Heart left ventricle (tissue), 13 donors: ENCODE measurements at regions not wholly inside any gene's neighbourhood (a gene's known extent, or its start where the extent isn't known, plus 50 kb on each side); places are given as distances from the start of the nearest gene placed in this dataset.

Source experiments
- CTCF ChIP-seq, 12 donors: fragments of 200-600 bp; sonication (generic) in 4 of 12; IDR thresholded peaks; one replicate each; pipeline versions ENCODE4 v1.5.0 to v1.8.0; 2018 to 2022; ENCODE audit warnings: antibody characterized with exemption in 12 of 12, mild to moderate bottlenecking in 5 of 12
- POLR2A ChIP-seq, 2 donors: fragments of 450-650 bp; IDR thresholded peaks; one replicate each; pipeline ENCODE4 v1.6.1; 2017; ENCODE audit warnings: antibody characterized with exemption in 2 of 2, mild to moderate bottlenecking in 2 of 2, moderate library complexity in 2 of 2
- donor health status: ischemic (EF 13 %, LVEDD 7.1; RV severe dilation, severe dysfunction).
- donor health status: DM: no; HTN: yes; CAD: no.
- donor health status: DM: no; HTN: no; CAD: no.
- donor health status: ischemic (EF 25% LVEDD 6.9; RV normal size, moderate dysfunction).
- donor health status: ischemic (EF 25% LVEDD 5.7; RV mildly dilated, moderate dysfunction).
- donor health status: ischemic (EF 35%, LVEDD 5.7; RV mildly dilated, moderate dysfunction).
- donor health status: nonischemic (EF 11% LVEDD 7.7; RV severe dilation, severe dysfunction).
- donor health status: DM: yes; HTN: yes; CAD: no.
- donor health status: PGD.
- donor health status: ischemic (EF 29% LVEDD 5.4; RV normal size, mild dysfunction).
- donor health status: nonischemic (EF 23%, LVEDD 6.1; RV moderate dilation, normal function).

DNA sequence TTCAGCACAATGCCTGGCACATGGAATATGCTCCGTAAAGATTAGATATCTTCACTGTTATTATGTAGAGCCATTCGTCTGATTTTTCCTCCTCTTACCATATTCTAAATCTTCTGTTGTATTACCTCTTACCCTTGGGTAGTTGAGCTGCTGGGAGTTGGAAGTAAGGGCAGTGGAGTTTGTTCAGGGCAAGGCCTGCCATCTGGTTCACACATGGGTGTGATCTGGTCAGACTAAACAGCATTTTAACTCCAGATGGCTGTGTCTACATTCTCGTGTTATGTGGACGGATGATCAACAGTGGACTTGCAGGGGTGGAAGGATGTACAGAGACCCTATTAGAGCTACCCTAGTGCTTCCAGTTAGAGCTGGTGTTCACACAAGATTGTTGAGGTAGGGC lies 164.9 kb downstream of the ZIC5 start:
- no peak for TF ChIP-seq POLR2A (IDR thresholded peaks at IDR 0.05)
- no peak for TF ChIP-seq CTCF (IDR thresholded peaks at IDR 0.05)
